ENCODE measurements at regions not wholly inside any gene's neighbourhood (a gene's known extent, or its start where the extent isn't known, plus 50 kb on each side); places are given as distances from the start of the nearest gene placed in this dataset.

DNA sequence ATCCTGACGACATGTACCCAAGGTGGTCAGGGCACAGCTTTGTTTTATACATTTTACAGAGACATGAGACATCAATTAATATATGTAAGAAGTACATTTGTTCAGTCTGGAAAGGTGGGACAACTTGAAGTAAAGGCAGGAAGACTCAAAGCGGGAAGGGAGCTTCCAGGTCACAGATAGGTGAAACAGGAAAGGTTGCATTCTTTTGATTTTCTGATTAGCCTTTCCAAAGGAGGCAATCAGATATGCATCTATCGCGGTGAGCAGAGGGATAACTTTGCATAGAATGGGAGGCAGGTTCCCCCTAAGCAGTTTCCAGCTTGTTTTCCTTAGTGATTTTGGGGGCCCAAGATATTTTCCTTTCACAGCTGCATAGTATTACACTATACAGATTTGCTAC lies 358.4 kb downstream of the GLUD2 start:
- TF ChIP-seq, protein P1, sequence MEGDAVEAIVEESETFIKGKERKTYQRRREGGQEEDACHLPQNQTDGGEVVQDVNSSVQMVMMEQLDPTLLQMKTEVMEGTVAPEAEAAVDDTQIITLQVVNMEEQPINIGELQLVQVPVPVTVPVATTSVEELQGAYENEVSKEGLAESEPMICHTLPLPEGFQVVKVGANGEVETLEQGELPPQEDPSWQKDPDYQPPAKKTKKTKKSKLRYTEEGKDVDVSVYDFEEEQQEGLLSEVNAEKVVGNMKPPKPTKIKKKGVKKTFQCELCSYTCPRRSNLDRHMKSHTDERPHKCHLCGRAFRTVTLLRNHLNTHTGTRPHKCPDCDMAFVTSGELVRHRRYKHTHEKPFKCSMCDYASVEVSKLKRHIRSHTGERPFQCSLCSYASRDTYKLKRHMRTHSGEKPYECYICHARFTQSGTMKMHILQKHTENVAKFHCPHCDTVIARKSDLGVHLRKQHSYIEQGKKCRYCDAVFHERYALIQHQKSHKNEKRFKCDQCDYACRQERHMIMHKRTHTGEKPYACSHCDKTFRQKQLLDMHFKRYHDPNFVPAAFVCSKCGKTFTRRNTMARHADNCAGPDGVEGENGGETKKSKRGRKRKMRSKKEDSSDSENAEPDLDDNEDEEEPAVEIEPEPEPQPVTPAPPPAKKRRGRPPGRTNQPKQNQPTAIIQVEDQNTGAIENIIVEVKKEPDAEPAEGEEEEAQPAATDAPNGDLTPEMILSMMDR (IDR thresholded peaks at IDR 0.05; ENCODE audit: poor library complexity), result no peak
- no peak for TF ChIP-seq EZH2 (IDR thresholded peaks at IDR 0.05; ENCODE audit: borderline replicate concordance)
- TF ChIP-seq EZH2phosphoT487 (IDR thresholded peaks at IDR 0.05; ENCODE audit: low read depth, severe bottlenecking, unreplicated experiment), result no peak

Measured in hepatocyte (in vitro differentiated cells).